HG03354 (cell line): ENCODE measurements at regions not wholly inside any gene's neighbourhood (a gene's known extent, or its start where the extent isn't known, plus 50 kb on each side); places are given as distances from the start of the nearest gene placed in this dataset.
"Not testable (repeated sequence)": the region's sequence is repeated elsewhere in the genome, so short reads cannot be mapped to it uniquely, and the experiment has no call there.

Experiments used
- ATAC-seq: cut with Tn5 transposase; IDR thresholded peaks from one replicate; pipeline ENCODE4 v1.9.1; 2021; ENCODE audit warnings: mild to moderate bottlenecking; ENCODE audit not compliant: unreplicated experiment, poor library complexity, severe bottlenecking

DNA sequence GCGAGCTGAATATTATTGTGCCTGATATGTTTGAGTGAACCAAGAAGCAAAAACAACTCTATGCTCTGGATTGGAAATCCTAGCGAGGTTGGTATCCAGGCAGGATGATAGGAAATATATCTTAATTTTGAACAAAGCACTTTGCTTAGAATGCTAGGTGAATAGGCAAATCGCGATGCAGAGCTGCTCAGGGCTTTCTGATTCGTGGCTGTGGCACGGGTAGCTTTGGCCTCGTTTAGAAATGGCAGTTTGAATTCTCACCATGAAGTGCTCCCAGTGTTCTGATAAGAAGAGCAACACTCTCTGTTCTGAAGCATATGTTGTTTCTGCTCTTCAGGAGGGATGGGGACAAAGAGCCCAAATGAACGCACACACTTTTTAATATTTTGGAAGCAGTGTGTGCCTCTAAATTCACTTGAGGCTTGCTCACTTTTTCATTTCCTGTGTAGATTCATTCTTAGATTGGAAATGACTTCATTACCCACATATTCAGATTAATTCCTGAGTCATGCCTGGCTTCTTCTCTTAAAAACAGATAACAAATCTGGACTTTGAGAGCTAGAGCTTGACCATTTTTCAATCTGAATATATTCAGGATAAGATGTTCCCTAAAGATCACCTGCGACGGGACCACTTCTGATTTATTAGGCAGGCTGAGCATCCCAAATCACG is 200.9 kb downstream of the RPAP3 start:
- ATAC-seq, result no peak

DNA sequence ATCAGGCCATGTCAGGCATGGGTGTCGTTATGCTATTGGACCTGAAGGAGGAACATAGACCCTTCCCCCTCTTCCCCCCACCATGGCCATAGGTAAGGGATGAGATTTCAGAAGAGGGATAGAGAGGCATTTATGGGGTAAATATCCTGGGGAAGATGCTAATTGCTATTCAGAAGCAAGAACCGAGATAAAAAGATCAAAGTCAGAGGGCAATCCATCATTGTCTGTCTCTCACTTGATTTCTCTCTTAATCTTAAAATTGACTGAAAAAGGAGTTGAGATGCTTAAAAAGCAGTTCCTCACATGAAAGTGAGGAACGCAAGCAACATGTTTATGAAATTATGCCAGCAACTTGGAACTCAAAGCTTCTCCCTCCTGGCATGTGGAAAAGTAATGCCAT is 212.0 kb downstream of the RPAP3 start:
- ATAC-seq, result no peak

DNA sequence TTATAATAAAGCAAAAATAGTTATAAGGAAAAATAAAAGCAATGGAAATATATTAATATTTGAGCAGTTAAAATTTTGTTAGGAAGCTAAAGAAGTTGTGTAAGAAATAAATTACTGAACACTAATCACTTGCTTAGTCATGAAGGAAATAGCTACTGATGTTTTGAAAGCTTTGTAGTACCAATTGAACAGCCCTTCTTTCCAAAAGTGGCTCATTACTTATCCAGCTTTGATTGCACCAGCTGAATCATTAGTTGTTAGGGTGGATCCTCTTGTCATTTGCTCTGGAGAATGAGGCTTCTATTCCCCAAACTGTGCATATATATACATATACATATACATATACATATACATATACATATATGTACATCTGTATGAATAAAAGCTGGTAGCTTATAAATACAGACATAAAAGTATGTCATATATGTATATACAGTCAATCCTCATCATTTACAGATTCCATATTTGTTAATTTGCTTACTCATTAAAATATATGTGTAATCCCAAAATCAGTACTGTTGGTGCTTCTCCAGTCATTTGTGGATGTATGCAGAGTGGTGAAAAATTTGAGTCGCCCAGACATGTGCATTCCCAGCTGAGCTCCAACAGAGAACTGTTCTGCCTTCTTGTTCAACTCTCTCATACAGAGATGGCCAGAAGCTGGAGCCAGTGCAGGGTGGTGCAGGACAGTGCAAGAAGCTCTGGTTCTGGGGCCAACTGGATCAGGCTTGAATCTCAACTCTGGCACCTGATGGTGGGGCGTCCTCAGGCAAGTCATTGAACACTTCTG is 214.1 kb downstream of the RPAP3 start:
- no peak for ATAC-seq

DNA sequence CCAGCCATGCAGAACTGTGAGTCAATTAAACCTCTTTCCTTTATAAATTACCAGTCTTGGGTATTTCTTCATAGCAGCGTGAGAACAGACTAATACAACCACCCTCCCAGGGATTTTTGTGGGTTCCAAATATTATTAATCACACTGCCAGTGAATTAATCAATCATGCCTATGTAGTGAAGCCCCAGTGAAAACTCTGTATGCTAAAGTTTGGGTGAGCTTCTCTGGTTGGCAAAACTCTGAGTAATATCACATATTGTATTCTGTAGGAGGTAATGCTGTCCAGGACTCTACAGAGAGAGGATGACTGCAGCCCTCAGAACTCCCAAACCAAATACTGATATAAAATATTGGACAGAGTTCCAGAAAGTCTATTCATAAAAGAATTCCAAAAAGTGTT is 216.9 kb downstream of the RPAP3 start:
- ATAC-seq, result no peak

DNA sequence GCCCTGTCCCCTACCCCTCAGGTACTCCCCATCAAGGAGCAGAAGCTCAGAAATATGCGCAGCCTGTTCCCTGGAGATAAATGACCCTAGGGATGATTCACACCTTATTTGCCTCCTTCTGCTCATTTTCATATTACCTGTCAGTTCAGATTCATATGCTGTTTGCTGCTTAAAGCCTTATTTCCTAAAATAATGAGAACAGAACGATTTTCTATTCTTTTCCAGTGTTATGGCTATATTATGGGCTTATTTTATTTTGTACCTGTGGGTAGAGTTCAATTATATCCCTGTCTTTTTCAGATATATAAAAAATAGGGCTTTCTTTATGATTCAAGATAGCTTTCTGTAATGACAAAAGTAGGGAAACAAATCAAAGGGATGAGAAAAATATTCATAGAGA is 224.8 kb downstream of the RPAP3 start:
- ATAC-seq, result no peak

DNA sequence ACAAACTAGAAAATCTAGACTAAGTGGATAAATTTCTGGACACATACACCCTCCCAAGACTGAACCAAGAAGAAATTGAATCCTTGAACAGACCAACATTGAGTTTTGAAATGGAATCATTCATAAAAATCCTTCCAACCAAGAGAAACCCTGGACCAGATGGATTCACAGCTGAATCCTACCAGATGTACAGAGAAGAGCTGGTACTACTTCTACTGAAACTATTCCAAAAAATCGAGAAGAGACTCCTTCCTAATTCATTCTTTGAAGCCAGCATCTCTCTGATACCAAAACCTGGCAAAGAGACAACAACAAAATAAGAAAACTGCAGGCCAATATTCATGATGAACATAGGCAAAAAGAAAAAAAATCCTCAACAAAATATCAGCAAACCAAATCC is 227.4 kb downstream of the RPAP3 start:
- ATAC-seq, result no peak

DNA sequence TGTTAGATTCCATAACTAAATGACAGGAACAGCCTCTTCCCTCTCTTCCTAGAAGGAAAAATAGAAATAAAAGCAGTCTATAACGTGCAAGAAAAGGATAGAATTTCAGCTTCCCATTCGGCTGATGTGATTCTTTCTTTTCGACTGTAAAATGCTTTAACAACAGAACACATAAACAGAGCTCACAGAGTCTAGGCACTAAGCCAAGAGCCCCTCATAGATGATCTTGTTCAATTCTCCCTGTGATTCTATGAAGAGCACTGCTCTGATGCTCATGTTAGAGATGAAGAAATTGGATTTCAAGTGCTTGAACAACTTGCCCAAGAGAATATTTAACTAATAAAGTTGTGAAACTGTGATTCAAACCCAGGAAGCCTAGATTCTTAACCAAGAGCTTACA is 232.7 kb downstream of the RPAP3 start:
- ATAC-seq, result no peak

GRCh38 chr12:47470349-47470748 is 235.5 kb downstream of the RPAP3 start:
- ATAC-seq, result not testable (repeated sequence)

DNA sequence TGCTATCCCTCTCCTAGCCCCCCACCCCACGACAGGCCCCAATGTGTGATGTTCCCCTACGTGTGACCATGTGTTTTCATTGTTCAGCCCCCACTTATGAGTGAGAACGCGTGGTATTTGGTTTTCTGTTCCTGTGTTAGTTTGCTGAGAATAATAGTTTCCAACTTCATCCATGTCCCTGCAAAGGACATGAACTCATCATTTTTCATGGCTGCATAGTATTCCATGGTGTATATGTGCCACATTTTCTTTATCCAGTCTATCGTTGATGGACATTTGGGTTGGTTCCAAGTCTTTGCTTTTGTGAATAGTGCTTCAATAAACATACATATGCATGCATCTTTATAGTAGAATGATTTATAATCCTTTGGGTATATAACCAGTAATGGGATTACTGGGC is 241.9 kb downstream of the RPAP3 start:
- not testable (repeated sequence) for ATAC-seq

GRCh38 chr12:47458279-47458678 is 247.6 kb downstream of the RPAP3 start:
- no peak for ATAC-seq

DNA sequence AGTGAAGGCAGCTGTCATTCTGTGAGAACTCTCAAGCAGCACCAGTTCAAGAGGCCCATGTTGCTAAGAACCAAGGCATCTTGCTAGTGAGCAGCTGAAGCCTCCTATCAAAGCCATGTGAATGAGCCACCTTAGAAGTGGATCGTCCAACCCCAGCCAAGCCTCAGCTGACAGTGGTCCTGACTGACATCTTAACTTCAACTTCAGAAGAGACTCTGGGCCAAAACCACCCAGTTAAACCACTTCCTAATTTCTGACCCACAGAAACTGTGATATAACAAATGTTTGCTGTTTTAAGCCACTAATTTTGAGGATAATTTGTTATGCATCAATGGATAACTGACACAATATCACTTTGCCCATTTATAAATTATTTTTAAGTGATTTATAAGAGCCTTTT is 256.0 kb downstream of the RPAP3 start:
- ATAC-seq, result peak; percentile 52

DNA sequence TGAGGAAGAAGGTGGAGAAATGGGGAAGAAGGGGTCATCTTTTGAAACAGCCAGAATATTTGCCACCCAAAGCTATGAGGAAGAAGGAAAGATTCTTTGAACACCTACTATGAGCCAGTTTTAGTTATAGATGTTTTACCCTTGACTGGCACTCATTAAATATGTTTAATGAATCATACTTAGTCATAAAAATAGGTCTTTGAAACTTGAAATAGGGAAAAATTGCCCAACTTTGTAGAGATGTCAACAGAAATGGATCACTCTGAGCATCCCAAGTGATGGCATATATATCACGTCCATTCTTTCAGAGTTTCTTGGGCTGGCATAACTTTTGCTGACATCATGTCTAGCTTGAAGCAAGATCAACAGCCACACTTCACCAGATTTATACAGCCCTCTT is 263.5 kb downstream of the RPAP3 start:
- ATAC-seq, result no peak

DNA sequence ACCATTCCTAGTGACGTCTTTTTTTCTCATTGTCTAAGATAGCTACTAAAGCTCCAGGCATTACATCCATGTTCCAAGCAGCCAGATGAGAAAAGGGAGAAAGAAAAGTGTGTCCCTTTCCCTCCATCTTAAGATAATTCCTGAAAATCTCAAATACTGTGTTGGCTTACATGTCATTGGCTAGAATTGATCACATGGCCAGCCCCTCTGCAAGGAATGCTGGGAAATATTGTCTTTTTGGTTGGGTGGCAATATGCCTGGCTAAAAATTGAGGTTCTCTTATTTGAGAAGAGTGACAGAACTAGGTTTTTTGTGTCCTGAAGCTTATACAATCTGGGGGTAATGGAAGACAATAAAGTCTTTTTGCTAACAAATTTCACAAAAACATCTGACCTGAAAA is 264.3 kb downstream of the RPAP3 start:
- ATAC-seq, result no peak

- ATAC-seq, result no peak
Observed at GRCh38 chr12:47438175-47438574, 267.7 kb downstream of the RPAP3 start.

DNA sequence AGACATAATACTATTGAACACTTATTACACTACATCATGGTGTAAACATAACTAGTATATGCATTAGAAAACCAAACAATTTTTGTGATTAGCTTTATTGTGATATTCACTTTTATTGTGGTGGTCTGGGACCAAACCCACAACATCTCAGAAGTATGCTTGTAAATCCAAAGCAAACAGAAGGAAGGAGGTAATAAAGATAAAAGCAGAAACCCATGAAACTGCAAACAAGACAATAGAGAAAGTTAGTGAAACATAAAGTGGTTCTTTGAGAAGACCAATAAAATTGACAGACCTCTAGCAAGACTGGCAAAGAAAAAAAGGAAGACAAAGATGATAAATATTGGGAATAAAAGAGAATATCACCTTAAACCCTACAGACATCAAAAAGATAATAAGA is 268.3 kb downstream of the RPAP3 start:
- ATAC-seq, result no peak

DNA sequence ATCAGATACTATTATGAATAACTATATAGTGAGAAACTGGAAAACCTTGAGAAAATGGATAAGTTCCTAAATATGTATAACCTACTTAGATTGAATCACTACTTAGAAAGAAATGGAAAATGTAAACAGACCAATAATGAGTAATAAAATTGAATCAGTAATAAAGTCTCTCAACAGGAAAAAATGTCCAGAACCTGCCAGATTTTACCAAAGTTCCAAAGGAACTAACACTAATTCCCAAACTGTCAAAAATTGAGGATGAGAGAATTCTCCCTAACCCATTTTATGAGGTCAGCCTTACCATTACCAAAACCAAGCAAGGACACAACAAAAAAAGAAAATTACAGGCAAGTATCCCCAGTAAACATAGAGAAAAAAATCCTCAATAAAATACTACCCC is 272.0 kb downstream of the RPAP3 start:
- no peak for ATAC-seq

- not testable (repeated sequence) for ATAC-seq
Observed at GRCh38 chr12:47426678-47427309, 279.0 kb downstream of the RPAP3 start.

- no peak for ATAC-seq
Observed at GRCh38 chr12:47422611-47423010, 283.2 kb downstream of the RPAP3 start.

DNA sequence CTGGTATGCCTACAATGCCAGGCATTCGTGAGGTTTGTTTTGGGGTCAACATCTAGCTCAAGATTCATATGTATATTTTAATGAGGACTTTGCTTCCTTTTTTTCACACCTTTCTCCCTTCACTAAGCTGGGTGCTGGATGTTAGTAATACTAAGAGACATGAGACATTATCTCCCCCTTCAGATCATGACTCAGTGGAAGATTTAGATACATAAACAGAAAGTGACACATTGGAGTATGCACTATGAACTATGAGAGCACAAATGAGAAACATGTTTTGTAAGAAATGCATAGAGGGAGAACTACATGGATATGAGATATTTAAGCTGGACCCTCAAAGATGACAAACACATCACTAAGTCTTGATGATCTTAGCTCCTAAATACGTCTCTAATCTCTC is 286.3 kb downstream of the RPAP3 start:
- ATAC-seq, result no peak

DNA sequence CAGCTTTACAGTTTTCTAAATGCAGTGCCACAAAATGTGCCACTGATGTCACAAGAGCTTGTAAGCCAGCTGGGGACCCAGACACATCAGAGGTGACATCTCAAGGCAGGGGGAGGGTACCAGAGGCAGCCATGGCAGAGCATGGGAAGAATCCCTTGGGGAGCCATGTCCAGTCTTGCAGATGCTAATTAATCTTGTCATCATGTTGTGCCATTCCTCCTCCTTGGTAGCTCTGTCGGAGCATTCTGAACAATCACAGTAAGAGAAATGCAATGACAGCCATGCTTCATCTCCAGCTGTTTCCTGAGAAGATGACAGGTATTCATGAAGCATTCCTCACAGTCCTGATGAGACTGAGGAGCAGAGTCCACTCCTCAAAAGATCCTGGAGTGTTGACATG is 287.9 kb downstream of the RPAP3 start:
- no peak for ATAC-seq

GRCh38 chr12:47417121-47417520 is 288.7 kb downstream of the RPAP3 start:
- no peak for ATAC-seq
